ENCODE measurements at regions not wholly inside any gene's neighbourhood (a gene's known extent, or its start where the extent isn't known, plus 50 kb on each side); places are given as distances from the start of the nearest gene placed in this dataset.

GRCh38 chr16:48959204-48959603, 322.4 kb downstream of the CBLN1 start:
- Histone ChIP-seq H4K20me1 (ENCODE audit: control insufficient read depth, insufficient read depth, low read length, poor library complexity, severe bottlenecking) (no peaks in the 10 kb centered on the region), H3K27me3 (replicated peaks in 1 of 4; ENCODE audit: control extremely low read depth in 1 of 4, control insufficient read depth in 3 of 4, insufficient read depth in 4 of 4, low read length in 3 of 4) (no peaks in the 10 kb centered on the region), H3K4me3 (ENCODE audit: control extremely low read depth in 1 of 5, extremely low read depth in 1 of 5, insufficient read depth in 1 of 5, low read depth in 2 of 5, low read length in 4 of 5) (no peak overlapping the region), H3K27ac (ENCODE audit: low read length in 2 of 2) (no peak overlapping the region), H3K9me3 (ENCODE audit: control extremely low read depth in 1 of 3, control insufficient read depth in 2 of 3, insufficient read depth in 1 of 3, low read length in 2 of 3) (no peaks in the 10 kb centered on the region), H3K9ac (ENCODE audit: low read length) (no peak overlapping the region), H3K36me3 (replicated peaks in 1 of 2; ENCODE audit: control extremely low read depth in 1 of 2, control insufficient read depth in 1 of 2, extremely low read depth in 1 of 2, insufficient read depth in 2 of 2, low read length in 1 of 2) (no peaks in the 10 kb centered on the region), H3K4me2 (replicated peaks; ENCODE audit: low read depth, low read length, poor library complexity, severe bottlenecking) (no peak overlapping the region), H3K4me1 (ENCODE audit: control insufficient read depth in 2 of 2, insufficient read depth in 2 of 2, low read length in 2 of 2) (no peaks in the 10 kb centered on the region), H3K79me2 (ENCODE audit: control insufficient read depth, insufficient read depth, low read length) (no peaks in the 10 kb centered on the region), H2AFZ (ENCODE audit: insufficient read depth, low read depth, low read length, poor library complexity, severe bottlenecking) (no peak overlapping the region)
- Mint-ChIP-seq H3K4me1 (no peaks in the 10 kb centered on the region), H3K9me3 (ENCODE audit: insufficient read depth) (no peaks in the 10 kb centered on the region), H3K27ac (no peak overlapping the region), H3K27me3 (no peaks in the 10 kb centered on the region), H3K4me3 (no peak overlapping the region)
- ATAC-seq (ENCODE audit: low read depth): no peak
- intact Hi-C loops (cut with micrococcal nuclease): no loop called here
- ChIA-PET POLR2A (no interaction called here), CTCF (no interaction called here)
- TF ChIP-seq CTCF (IDR thresholded peaks at IDR 0.05) (no peak), EZH2 (IDR thresholded peaks at IDR 0.05; ENCODE audit: borderline replicate concordance, insufficient read depth, low read depth, low read length, poor library complexity, severe bottlenecking) (no peak)
- WGBS (ENCODE audit: insufficient coverage): 71% methylated on average over 3 of the region's 3 CpGs
- DNase-seq: no peak

GRCh38 chr16:48958681-48959080, 323.0 kb downstream of the CBLN1 start:
- no peak overlapping the region for H3K4me2 ChIP-seq (replicated peaks; ENCODE audit: low read depth, low read length, poor library complexity, severe bottlenecking)
- no peak overlapping the region for H3K4me3 ChIP-seq (ENCODE audit: control extremely low read depth in 1 of 5, extremely low read depth in 1 of 5, insufficient read depth in 1 of 5, low read depth in 2 of 5, low read length in 4 of 5)
- no peaks in the 10 kb centered on the region for H4K20me1 ChIP-seq (ENCODE audit: control insufficient read depth, insufficient read depth, low read length, poor library complexity, severe bottlenecking)
- H3K27ac ChIP-seq (ENCODE audit: low read length in 2 of 2): no peak overlapping the region
- no peak overlapping the region for H3K9ac ChIP-seq (ENCODE audit: low read length)
- ATAC-seq (ENCODE audit: low read depth): no peak
- H3K79me2 ChIP-seq (ENCODE audit: control insufficient read depth, insufficient read depth, low read length): no peaks in the 10 kb centered on the region
- no peak for TF ChIP-seq CTCF (IDR thresholded peaks at IDR 0.05)
- no peak for TF ChIP-seq EZH2 (IDR thresholded peaks at IDR 0.05; ENCODE audit: borderline replicate concordance, insufficient read depth, low read depth, low read length, poor library complexity, severe bottlenecking)
- H3K4me3 Mint-ChIP-seq: no peak overlapping the region
- WGBS (ENCODE audit: insufficient coverage): 94% methylated on average over 5 of the region's 5 CpGs
- no peak overlapping the region for H2AFZ ChIP-seq (ENCODE audit: insufficient read depth, low read depth, low read length, poor library complexity, severe bottlenecking)
- no peaks in the 10 kb centered on the region for H3K36me3 ChIP-seq (replicated peaks in 1 of 2; ENCODE audit: control extremely low read depth in 1 of 2, control insufficient read depth in 1 of 2, extremely low read depth in 1 of 2, insufficient read depth in 2 of 2, low read length in 1 of 2)
- intact Hi-C loops (cut with micrococcal nuclease): no loop called here
- no peaks in the 10 kb centered on the region for H3K4me1 ChIP-seq (ENCODE audit: control insufficient read depth in 2 of 2, insufficient read depth in 2 of 2, low read length in 2 of 2)
- H3K4me1 Mint-ChIP-seq: no peaks in the 10 kb centered on the region
- DNase-seq: no peak
- no peaks in the 10 kb centered on the region for H3K9me3 Mint-ChIP-seq (ENCODE audit: insufficient read depth)
- CTCF ChIA-PET: no interaction called here
- no peak overlapping the region for H3K27ac Mint-ChIP-seq
- POLR2A ChIA-PET: no interaction called here
- no peaks in the 10 kb centered on the region for H3K9me3 ChIP-seq (ENCODE audit: control extremely low read depth in 1 of 3, control insufficient read depth in 2 of 3, insufficient read depth in 1 of 3, low read length in 2 of 3)
- no peaks in the 10 kb centered on the region for H3K27me3 ChIP-seq (replicated peaks in 1 of 4; ENCODE audit: control extremely low read depth in 1 of 4, control insufficient read depth in 3 of 4, insufficient read depth in 4 of 4, low read length in 3 of 4)
- no peaks in the 10 kb centered on the region for H3K27me3 Mint-ChIP-seq

All from B cell (primary cell).